NB4 (cell line): ENCODE measurements at regions not wholly inside any gene's neighbourhood (a gene's known extent, or its start where the extent isn't known, plus 50 kb on each side); places are given as distances from the start of the nearest gene placed in this dataset.
A peak's percentile ranks its signal among the peaks of the same experiment; 100 is the strongest.

Experiments used
- DNase-seq: peaks from one replicate; pipeline ENCODE4 v3.0.0; 2010; ENCODE audit warnings: low read depth
- H3K4me3 ChIP-seq: one replicate; pipeline ENCODE4 v1.5.1; 2011; ENCODE audit warnings: mild to moderate bottlenecking, low read depth, low read length, moderate library complexity
- MYC ChIP-seq: IDR thresholded peaks from 2 replicates; pipeline ENCODE4 v1.6.1; 2011; ENCODE audit warnings: low read depth, low read length
- POLR2A ChIP-seq: IDR thresholded peaks from 2 replicates; pipeline ENCODE4 v1.6.1; 2011; ENCODE audit warnings: mild to moderate bottlenecking; ENCODE audit not compliant: insufficient read length; ENCODE audit errors: extremely low read depth
- TF ChIP-seq, protein P1 (sequence below): IDR thresholded peaks from one replicate; pipeline ENCODE4 v1.5.1; 2012; ENCODE audit warnings: low read depth, low read length
- TF ChIP-seq, protein P2 (sequence below): IDR thresholded peaks from 2 replicates; pipeline ENCODE4 v1.6.1; 2011; ENCODE audit warnings: low read depth, low read length

DNA sequence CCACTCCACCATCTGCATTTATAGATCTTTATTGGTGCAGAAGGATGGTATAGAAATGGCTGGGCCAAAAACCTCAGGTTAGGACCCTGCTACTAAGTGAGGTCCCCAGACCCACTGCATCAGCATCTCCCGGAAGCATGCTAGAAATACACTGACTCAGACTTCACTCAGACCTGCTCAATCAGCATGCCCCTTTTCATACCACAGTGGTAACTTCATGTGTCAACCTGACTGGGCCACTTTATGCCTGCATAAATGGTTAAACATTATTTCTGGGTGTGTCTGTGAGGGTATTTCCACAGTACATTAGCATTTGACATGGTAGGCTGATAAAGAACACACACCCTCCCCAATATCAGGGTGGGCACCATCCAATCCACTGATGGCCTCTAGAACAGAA, 118.6 kb upstream of the VCX3B start:
- no peak for DNase-seq
- TF ChIP-seq POLR2A (no peak), MYC (no peak)
- TF ChIP-seq, protein P1, sequence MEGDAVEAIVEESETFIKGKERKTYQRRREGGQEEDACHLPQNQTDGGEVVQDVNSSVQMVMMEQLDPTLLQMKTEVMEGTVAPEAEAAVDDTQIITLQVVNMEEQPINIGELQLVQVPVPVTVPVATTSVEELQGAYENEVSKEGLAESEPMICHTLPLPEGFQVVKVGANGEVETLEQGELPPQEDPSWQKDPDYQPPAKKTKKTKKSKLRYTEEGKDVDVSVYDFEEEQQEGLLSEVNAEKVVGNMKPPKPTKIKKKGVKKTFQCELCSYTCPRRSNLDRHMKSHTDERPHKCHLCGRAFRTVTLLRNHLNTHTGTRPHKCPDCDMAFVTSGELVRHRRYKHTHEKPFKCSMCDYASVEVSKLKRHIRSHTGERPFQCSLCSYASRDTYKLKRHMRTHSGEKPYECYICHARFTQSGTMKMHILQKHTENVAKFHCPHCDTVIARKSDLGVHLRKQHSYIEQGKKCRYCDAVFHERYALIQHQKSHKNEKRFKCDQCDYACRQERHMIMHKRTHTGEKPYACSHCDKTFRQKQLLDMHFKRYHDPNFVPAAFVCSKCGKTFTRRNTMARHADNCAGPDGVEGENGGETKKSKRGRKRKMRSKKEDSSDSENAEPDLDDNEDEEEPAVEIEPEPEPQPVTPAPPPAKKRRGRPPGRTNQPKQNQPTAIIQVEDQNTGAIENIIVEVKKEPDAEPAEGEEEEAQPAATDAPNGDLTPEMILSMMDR = no peak
- TF ChIP-seq, protein P2, sequence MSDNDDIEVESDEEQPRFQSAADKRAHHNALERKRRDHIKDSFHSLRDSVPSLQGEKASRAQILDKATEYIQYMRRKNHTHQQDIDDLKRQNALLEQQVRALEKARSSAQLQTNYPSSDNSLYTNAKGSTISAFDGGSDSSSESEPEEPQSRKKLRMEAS = no peak
- H3K4me3 ChIP-seq = no peak overlapping the region

DNA sequence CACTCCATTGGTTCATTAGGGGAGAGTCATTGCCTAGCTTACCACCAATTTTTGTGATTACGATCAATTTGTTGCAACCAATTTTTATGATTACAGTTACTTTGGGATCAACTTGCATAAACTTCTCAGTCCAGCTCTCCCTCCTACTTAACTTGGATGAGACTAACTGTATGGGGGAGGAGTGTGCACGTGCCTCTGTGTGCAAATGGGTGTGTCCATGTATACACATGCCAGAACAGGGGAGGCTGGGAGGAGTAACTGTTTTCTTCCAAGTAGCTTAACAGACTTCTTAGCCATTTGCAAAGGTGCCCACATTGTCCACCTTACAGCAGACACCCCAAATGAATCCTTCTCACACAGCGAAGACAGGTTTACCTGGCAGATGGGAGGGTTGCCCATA, 117.7 kb upstream of the VCX3B start:
- H3K4me3 ChIP-seq = no peak overlapping the region
- TF ChIP-seq, protein P2 = no peak
- TF ChIP-seq MYC = no peak
- no peak for TF ChIP-seq POLR2A
- TF ChIP-seq, protein P1 = no peak
- no peak for DNase-seq

DNA sequence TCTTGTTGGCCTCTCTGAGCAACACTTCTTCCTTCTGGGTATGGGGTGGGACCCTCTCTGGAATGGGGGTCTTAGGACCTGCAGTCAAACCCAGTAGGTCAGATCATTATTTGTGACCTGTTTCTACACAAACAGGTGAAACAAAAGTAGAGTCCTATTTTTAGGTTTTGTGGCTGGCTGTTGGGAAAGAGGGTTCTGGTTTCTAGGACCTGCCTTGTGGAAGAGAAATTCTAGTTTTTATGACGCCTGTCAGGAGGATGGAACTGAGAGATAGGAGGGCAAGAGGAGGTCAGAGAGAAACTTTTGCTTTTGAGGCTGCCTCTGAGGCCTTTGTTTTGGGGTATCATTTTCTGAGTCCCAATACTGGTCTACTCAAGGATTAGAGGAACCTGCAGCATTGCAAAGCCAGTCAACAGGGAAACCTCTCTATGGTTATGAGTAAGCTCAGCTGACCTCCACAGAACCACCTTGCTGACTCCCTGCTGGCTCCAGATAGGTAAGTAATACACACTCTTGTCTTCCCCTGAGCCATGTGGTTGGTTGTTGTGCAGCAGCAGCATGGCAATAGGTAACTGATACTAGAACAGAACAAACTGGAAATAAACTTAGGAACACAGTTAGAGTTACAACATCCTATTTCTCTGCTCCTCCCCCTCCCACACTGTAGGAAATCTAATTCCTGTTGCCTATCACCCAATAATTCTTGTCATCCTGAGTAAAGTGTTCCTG, 114.7 kb upstream of the VCX3B start:
- no peak for DNase-seq
- H3K4me3 ChIP-seq = no peak overlapping the region
- TF ChIP-seq MYC (no peak), POLR2A (no peak)
- TF ChIP-seq, protein P1 = no peak

DNA sequence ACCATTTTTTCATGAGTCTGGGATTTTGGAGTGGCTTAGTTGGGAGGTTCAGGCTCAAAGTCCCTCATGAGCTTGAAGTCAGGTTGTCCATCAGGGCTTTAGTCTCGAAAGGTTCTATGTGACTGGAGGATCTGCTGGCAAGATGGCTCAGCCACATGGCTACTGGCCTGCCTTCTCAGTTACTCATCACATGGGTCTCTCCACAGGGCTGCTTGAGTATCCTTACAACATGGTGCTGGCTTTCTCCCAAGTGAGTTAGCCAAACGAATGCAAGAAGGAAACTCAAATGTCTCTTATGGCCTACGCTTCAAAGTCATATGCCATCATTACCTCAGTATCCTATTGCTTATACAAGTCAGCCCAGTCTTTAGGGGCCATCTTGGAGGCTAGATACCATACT, 106.3 kb upstream of the VCX3B start:
- DNase-seq = no peak
- no peak overlapping the region for H3K4me3 ChIP-seq
- TF ChIP-seq MYC (no peak), POLR2A (no peak)
- TF ChIP-seq, protein P1 = no peak
- TF ChIP-seq, protein P2 = no peak

DNA sequence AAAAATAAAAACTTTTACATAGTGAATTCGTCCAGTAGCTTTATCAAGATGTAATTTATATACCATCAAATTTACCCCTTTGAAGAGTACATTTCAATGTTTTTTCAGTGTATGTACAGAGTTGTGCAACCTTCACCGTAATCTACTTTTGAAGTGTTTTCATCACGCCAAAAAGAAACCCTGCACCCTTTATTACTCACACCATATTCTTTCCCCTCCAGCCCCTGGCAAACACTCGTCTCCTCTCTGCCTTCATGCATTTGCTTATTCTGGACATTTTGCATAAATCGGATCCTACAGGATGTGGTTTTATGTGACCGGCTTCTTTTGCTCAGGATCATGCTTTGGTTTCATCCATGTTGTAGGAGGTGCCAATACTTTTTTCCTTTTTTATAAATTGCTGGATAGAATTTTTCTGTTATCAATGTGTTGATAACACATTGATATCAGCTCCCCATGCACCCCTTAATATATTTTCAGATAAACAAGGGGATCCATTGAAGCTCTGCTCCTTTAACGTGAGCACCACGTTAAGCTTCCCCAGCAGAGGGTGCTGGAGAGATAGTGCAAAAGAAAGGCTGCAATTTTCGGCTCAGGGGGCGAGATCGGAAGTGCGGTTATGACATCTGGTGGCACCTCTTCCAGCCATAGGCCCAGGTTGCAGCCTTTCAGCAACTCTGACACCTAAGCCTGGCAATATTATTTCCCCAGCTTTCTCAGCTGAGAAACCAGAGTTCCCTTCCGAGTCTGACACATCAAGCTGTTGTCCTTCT, 100.1 kb upstream of the VCX3B start:
- H3K4me3 ChIP-seq = no peak overlapping the region
- DNase-seq = peak; percentile 58
- TF ChIP-seq, protein P1 = peak; percentile 63
- TF ChIP-seq MYC = no peak
